Endothelial cell of umbilical vein (primary cell): ENCODE measurements at regions not wholly inside any gene's neighbourhood (a gene's known extent, or its start where the extent isn't known, plus 50 kb on each side); places are given as distances from the start of the nearest gene placed in this dataset.

ENCODE experiments used
- CTCF ChIP-seq, 2 donors: IDR thresholded peaks; 1 replicate in 1 of 2; 2 replicates in 1 of 2; pipeline ENCODE4 v1.5.1; 2011; ENCODE audit warnings: low read length in 2 of 2, mild to moderate bottlenecking in 2 of 2, moderate library complexity in 2 of 2, control low read depth in 1 of 2, inconsistent platforms in 1 of 2, low read depth in 1 of 2; ENCODE audit not compliant: insufficient read depth in 1 of 2; ENCODE audit errors: extremely low read depth in 1 of 2
- EZH2 ChIP-seq: IDR thresholded peaks from 2 replicates; pipeline ENCODE4 v1.6.1; 2012; ENCODE audit warnings: borderline replicate concordance, low read depth, mild to moderate bottlenecking, moderate library complexity, low read length, inconsistent platforms; ENCODE audit not compliant: severe bottlenecking

- TF ChIP-seq CTCF (IDR thresholded peaks at IDR 0.05; ENCODE audit: extremely low read depth in 1 of 2, insufficient read depth in 1 of 2, low read depth in 1 of 2, low read length in 2 of 2) = no peak
- no peak for TF ChIP-seq EZH2
Observed at GRCh38 chr15:37223089-37223488, 122.7 kb upstream of the MEIS2 start.
